ENCODE measurements at regions not wholly inside any gene's neighbourhood (a gene's known extent, or its start where the extent isn't known, plus 50 kb on each side); places are given as distances from the start of the nearest gene placed in this dataset.

- Histone ChIP-seq H2AFZ (no peak overlapping the region), H3F3A (replicated peaks; ENCODE audit: low read depth) (no peaks in the 10 kb centered on the region), H3K4me1 (ENCODE audit: insufficient read depth) (no peaks in the 10 kb centered on the region), H3K9me2 (ENCODE audit: insufficient read depth) (0 out of 2 replicates have a peak, but pooled peaks cover 5% of the 10 kb centered on the region), H3K27ac (ENCODE audit: low read depth) (no peak overlapping the region), H3K27me3 (ENCODE audit: insufficient read depth) (no peaks in the 10 kb centered on the region), H4K20me1 (replicated peaks; ENCODE audit: insufficient read depth) (no peaks in the 10 kb centered on the region), H3K79me2 (replicated peaks; ENCODE audit: insufficient read depth) (no peaks in the 10 kb centered on the region), H3K4me2 (no peak overlapping the region), H3K36me3 (ENCODE audit: insufficient read depth) (no peaks in the 10 kb centered on the region; the same call in 1 of the 2 replicates), H3K4me3 (no peak overlapping the region)
- DNase-seq (ENCODE audit: low spot score): no peak
- no peaks in the 10 kb centered on the region for H3K4me1 Mint-ChIP-seq
- H3K36me3 Mint-ChIP-seq (ENCODE audit: low read depth): peaks cover 37% of the 10 kb centered on the region
- H3K27ac Mint-ChIP-seq: no peak overlapping the region
- H3K9me3 Mint-ChIP-seq: peaks cover 59% of the 10 kb centered on the region
- TF ChIP-seq ZNF331 (CRISPR knock-in tag; IDR thresholded peaks at IDR 0.05; ENCODE audit: low read depth) (no peak), CTCF (conservative IDR thresholded peaks at IDR 0.05; ENCODE audit: low read depth in 2 of 2) (no peak), REST (IDR thresholded peaks at IDR 0.05; ENCODE audit: unreplicated experiment) (no peak), NANOG (IDR thresholded peaks at IDR 0.05; ENCODE audit: borderline replicate concordance) (no peak), JUNB (IDR thresholded peaks at IDR 0.05; ENCODE audit: unreplicated experiment) (no peak), POLR2AphosphoS5 (IDR thresholded peaks at IDR 0.05; ENCODE audit: low read depth) (no peak), ETS1 (IDR thresholded peaks at IDR 0.05) (no peak), EZH2 (IDR thresholded peaks at IDR 0.05; ENCODE audit: low read depth, unreplicated experiment) (no peak), EZH2phosphoT487 (IDR thresholded peaks at IDR 0.05; ENCODE audit: unreplicated experiment) (no peak), CREB1 (CRISPR knock-in tag; IDR thresholded peaks at IDR 0.05; ENCODE audit: low read depth) (no peak), ZNF114 (CRISPR knock-in tag; IDR thresholded peaks at IDR 0.05) (no peak), STAT1 (IDR thresholded peaks at IDR 0.05; ENCODE audit: unreplicated experiment) (no peak)
- TF ChIP-seq, protein P1, sequence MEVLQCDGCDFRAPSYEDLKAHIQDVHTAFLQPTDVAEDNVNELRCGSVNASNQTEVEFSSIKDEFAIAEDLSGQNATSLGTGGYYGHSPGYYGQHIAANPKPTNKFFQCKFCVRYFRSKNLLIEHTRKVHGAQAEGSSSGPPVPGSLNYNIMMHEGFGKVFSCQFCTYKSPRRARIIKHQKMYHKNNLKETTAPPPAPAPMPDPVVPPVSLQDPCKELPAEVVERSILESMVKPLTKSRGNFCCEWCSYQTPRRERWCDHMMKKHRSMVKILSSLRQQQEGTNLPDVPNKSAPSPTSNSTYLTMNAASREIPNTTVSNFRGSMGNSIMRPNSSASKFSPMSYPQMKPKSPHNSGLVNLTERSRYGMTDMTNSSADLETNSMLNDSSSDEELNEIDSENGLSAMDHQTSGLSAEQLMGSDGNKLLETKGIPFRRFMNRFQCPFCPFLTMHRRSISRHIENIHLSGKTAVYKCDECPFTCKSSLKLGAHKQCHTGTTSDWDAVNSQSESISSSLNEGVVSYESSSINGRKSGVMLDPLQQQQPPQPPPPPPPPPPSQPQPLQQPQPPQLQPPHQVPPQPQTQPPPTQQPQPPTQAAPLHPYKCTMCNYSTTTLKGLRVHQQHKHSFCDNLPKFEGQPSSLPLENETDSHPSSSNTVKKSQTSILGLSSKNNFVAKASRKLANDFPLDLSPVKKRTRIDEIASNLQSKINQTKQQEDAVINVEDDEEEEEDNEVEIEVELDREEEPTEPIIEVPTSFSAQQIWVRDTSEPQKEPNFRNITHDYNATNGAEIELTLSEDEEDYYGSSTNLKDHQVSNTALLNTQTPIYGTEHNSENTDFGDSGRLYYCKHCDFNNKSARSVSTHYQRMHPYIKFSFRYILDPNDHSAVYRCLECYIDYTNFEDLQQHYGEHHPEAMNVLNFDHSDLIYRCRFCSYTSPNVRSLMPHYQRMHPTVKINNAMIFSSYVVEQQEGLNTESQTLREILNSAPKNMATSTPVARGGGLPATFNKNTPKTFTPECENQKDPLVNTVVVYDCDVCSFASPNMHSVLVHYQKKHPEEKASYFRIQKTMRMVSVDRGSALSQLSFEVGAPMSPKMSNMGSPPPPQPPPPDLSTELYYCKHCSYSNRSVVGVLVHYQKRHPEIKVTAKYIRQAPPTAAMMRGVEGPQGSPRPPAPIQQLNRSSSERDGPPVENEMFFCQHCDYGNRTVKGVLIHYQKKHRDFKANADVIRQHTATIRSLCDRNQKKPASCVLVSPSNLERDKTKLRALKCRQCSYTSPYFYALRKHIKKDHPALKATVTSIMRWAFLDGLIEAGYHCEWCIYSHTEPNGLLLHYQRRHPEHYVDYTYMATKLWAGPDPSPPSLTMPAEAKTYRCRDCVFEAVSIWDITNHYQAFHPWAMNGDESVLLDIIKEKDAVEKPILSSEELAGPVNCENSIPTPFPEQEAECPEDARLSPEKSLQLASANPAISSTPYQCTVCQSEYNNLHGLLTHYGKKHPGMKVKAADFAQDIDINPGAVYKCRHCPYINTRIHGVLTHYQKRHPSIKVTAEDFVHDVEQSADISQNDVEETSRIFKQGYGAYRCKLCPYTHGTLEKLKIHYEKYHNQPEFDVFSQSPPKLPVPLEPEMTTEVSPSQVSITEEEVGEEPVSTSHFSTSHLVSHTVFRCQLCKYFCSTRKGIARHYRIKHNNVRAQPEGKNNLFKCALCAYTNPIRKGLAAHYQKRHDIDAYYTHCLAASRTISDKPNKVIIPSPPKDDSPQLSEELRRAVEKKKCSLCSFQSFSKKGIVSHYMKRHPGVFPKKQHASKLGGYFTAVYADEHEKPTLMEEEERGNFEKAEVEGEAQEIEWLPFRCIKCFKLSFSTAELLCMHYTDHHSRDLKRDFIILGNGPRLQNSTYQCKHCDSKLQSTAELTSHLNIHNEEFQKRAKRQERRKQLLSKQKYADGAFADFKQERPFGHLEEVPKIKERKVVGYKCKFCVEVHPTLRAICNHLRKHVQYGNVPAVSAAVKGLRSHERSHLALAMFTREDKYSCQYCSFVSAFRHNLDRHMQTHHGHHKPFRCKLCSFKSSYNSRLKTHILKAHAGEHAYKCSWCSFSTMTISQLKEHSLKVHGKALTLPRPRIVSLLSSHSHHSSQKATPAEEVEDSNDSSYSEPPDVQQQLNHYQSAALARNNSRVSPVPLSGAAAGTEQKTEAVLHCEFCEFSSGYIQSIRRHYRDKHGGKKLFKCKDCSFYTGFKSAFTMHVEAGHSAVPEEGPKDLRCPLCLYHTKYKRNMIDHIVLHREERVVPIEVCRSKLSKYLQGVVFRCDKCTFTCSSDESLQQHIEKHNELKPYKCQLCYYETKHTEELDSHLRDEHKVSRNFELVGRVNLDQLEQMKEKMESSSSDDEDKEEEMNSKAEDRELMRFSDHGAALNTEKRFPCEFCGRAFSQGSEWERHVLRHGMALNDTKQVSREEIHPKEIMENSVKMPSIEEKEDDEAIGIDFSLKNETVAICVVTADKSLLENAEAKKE (CRISPR knock-in tag; IDR thresholded peaks at IDR 0.05): no peak
- H3K27me3 Mint-ChIP-seq (ENCODE audit: insufficient read depth, low read depth, poor library complexity): no peaks in the 10 kb centered on the region
- no peak for ATAC-seq
- H3K4me3 Mint-ChIP-seq: no peak overlapping the region
Measured at GRCh38 chr15:95202569-95203349, 971.4 kb downstream of the MCTP2 start.
